ENCODE measurements at regions not wholly inside any gene's neighbourhood (a gene's known extent, or its start where the extent isn't known, plus 50 kb on each side); places are given as distances from the start of the nearest gene placed in this dataset.

- no peak overlapping the region for H3K4me3 ChIP-seq (ENCODE audit: low read depth, low read length)
- TF ChIP-seq, protein P1, sequence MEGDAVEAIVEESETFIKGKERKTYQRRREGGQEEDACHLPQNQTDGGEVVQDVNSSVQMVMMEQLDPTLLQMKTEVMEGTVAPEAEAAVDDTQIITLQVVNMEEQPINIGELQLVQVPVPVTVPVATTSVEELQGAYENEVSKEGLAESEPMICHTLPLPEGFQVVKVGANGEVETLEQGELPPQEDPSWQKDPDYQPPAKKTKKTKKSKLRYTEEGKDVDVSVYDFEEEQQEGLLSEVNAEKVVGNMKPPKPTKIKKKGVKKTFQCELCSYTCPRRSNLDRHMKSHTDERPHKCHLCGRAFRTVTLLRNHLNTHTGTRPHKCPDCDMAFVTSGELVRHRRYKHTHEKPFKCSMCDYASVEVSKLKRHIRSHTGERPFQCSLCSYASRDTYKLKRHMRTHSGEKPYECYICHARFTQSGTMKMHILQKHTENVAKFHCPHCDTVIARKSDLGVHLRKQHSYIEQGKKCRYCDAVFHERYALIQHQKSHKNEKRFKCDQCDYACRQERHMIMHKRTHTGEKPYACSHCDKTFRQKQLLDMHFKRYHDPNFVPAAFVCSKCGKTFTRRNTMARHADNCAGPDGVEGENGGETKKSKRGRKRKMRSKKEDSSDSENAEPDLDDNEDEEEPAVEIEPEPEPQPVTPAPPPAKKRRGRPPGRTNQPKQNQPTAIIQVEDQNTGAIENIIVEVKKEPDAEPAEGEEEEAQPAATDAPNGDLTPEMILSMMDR (IDR thresholded peaks at IDR 0.05; ENCODE audit: control insufficient read depth, extremely low read depth, insufficient read depth), result no peak
- DNase-seq (ENCODE audit: low read depth), result no peak
Observed at GRCh38 chr12:3407723-3408122, 83.3 kb upstream of the PRMT8 start.

DNA sequence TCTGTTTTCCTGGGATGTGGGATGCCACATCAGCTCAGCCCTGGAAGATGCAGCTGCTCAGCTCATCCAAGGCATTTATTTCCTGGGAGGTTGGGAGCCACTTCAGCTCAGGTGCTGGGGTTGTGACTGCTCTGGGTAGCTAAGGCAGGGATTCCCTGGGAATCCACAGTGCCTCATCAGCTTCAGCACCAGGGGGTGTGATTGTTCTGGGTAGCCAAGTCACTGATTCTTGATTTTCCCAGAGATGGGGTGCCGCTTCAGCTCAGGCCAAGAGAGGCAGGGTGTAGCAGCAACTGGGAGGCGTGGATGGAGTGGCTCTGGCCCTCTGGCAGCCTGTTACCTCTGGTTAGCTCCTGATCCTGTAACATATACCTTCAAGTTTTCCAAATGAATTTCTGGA is 81.3 kb upstream of the PRMT8 start:
- TF ChIP-seq, protein P1 (IDR thresholded peaks at IDR 0.05; ENCODE audit: control insufficient read depth, extremely low read depth, insufficient read depth), result no peak
- DNase-seq (ENCODE audit: low read depth), result no peak
- H3K4me3 ChIP-seq (ENCODE audit: low read depth, low read length), result no peak overlapping the region

DNA sequence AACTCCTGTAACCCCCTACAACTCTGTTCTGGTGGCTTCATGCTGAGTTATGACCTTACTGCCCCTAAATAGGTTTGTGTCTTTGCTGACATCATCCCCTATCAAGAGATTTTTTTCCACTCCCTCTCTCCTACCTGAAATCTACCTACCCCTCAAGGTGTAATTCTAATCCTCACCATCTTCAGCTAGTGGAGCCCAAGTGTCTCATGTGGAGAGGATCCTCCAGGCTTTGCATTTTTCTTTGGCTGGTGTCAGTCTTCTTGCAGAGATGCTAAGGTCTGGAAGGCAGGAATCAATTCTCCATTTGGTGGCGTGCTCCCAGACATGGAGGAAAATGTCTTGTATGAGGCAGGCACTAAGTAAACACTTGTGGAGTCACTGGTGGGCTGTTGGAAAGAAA is 74.8 kb upstream of the PRMT8 start:
- H3K4me3 ChIP-seq (ENCODE audit: low read depth, low read length), result no peak overlapping the region

GRCh38 chr12:3416670-3417069 is 74.3 kb upstream of the PRMT8 start:
- H3K4me3 ChIP-seq (ENCODE audit: low read depth, low read length), result no peak overlapping the region
- TF ChIP-seq, protein P1 (IDR thresholded peaks at IDR 0.05; ENCODE audit: control insufficient read depth, extremely low read depth, insufficient read depth), result no peak
- no peak for DNase-seq (ENCODE audit: low read depth)

More for the DNA sequence above, 74.8 kb upstream of the PRMT8 start:
- DNase-seq (ENCODE audit: low read depth), result no peak
- TF ChIP-seq, protein P1 (IDR thresholded peaks at IDR 0.05; ENCODE audit: control insufficient read depth, extremely low read depth, insufficient read depth), result no peak

DNA sequence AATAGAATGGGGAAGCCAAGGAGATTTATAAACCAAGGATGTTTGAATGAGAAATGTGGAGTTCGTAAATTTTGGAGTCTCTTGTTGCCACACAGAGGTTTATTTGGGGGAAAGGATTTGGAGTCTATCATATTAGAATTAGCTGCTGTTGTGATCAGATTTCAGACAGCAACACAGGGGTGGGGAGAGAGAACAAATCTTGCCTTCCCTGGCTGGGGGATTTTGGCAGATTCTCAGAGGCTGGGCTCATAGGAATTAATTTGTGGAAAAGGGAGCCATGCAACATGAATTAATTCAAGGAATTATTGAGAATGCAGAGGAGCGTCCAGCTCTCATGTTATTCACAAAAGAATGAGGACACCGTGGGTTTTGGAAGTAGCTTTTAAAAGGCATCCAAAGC is 73.9 kb upstream of the PRMT8 start:
- no peak for DNase-seq (ENCODE audit: low read depth)
- H3K4me3 ChIP-seq (ENCODE audit: low read depth, low read length), result no peak overlapping the region
- TF ChIP-seq, protein P1 (IDR thresholded peaks at IDR 0.05; ENCODE audit: control insufficient read depth, extremely low read depth, insufficient read depth), result no peak

DNA sequence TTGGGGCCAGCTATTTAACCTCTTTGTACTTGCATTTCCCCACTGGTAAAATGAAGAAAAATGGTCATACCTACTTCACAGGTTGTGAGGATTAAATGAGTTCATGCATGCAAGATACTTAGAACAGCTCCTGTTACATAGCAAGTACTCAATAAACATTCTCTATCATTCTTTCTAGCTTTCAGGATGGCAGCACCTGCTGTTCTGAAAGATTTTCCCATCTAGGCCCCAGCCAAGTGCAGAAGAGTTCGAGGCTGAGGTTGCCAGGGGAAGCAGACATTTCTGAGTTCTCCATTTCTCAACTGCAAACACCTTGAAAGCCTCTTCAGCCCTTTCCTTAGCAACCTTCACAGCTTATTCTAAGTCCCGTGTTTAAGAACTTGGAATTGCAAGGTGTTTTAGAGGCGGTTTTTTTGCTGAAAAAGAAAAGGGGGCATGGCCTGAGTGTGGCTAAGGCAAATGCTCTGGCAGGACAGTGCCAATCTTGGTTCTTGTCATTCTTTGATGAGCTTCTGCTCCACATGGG is 73.0 kb upstream of the PRMT8 start:
- H3K4me3 ChIP-seq (ENCODE audit: low read depth, low read length), result no peak overlapping the region
- TF ChIP-seq, protein P1 (IDR thresholded peaks at IDR 0.05; ENCODE audit: control insufficient read depth, extremely low read depth, insufficient read depth), result no peak
- no peak for DNase-seq (ENCODE audit: low read depth)

Data from LNCaP clone FGC (cell line).